Mesothelial cell of epicardium (in vitro differentiated cells): ENCODE measurements at regions not wholly inside any gene's neighbourhood (a gene's known extent, or its start where the extent isn't known, plus 50 kb on each side); places are given as distances from the start of the nearest gene placed in this dataset.

Source experiments
- DNase-seq, 2 experiments: peaks; one replicate each; pipeline ENCODE4 v3.0.0; 2021; ENCODE audit warnings: low spot score in 2 of 2; ENCODE audit not compliant: unreplicated experiment in 2 of 2
- H3K27ac Mint-ChIP-seq: 2 replicates; pipeline ENCODE4 v1.8.0; 2021; ENCODE audit warnings: mixed read lengths
- H3K27me3 Mint-ChIP-seq: 2 replicates; pipeline ENCODE4 v1.8.0; 2021; ENCODE audit warnings: low read depth, mixed read lengths
- H3K36me3 Mint-ChIP-seq: 2 replicates; pipeline ENCODE4 v1.8.0; 2021; ENCODE audit warnings: mixed read lengths
- H3K4me1 Mint-ChIP-seq: 2 replicates; pipeline ENCODE4 v1.8.0; 2021; ENCODE audit warnings: mixed read lengths
- H3K4me3 Mint-ChIP-seq: 2 replicates; pipeline ENCODE4 v1.8.0; 2021; ENCODE audit warnings: mild to moderate bottlenecking, moderate library complexity, mixed read lengths
- H3K9me3 Mint-ChIP-seq: 2 replicates; pipeline ENCODE4 v1.8.0; 2021; ENCODE audit warnings: mixed read lengths
- CTCF ChIP-seq: fragments of 200-600 bp; sonication (generic); IDR thresholded peaks from one replicate; pipeline ENCODE4 v1.5.0; 2021; ENCODE audit warnings: antibody characterized with exemption; ENCODE audit not compliant: unreplicated experiment

- no peak for TF ChIP-seq CTCF
- DNase-seq = no peak
- H3K9me3 Mint-ChIP-seq = no peaks in the 10 kb centered on the region
- no peaks in the 10 kb centered on the region for H3K27me3 Mint-ChIP-seq
- H3K4me1 Mint-ChIP-seq = peaks cover 34% of the 10 kb centered on the region
- H3K36me3 Mint-ChIP-seq = no peaks in the 10 kb centered on the region
- no peak overlapping the region for H3K27ac Mint-ChIP-seq
- no peak overlapping the region for H3K4me3 Mint-ChIP-seq
Measured at GRCh38 chr9:86859056-86859455, 88.2 kb downstream of the GAS1 start.

GRCh38 chr9:86858009-86858408, 89.3 kb downstream of the GAS1 start:
- no peak overlapping the region for H3K4me3 Mint-ChIP-seq
- H3K9me3 Mint-ChIP-seq = no peaks in the 10 kb centered on the region
- no peak for DNase-seq
- peaks cover 34% of the 10 kb centered on the region for H3K4me1 Mint-ChIP-seq
- no peak overlapping the region for H3K27ac Mint-ChIP-seq
- H3K36me3 Mint-ChIP-seq = no peaks in the 10 kb centered on the region
- TF ChIP-seq CTCF = no peak
- no peaks in the 10 kb centered on the region for H3K27me3 Mint-ChIP-seq

- H3K27me3 Mint-ChIP-seq = no peaks in the 10 kb centered on the region
- H3K27ac Mint-ChIP-seq = peak overlapping the region; percentile 39
- H3K36me3 Mint-ChIP-seq = peaks cover 4% of the 10 kb centered on the region
- peaks cover 14% of the 10 kb centered on the region for H3K9me3 Mint-ChIP-seq
- peaks cover 34% of the 10 kb centered on the region for H3K4me1 Mint-ChIP-seq
- TF ChIP-seq CTCF = no peak
- DNase-seq = no peak
- H3K4me3 Mint-ChIP-seq = no peak overlapping the region
Measured at GRCh38 chr9:86856259-86856658, 91.0 kb downstream of the GAS1 start.

GRCh38 chr9:86854898-86855523, 92.3 kb downstream of the GAS1 start:
- TF ChIP-seq CTCF = no peak
- Mint-ChIP-seq H3K4me1 (peaks cover 30% of the 10 kb centered on the region), H3K27ac (peak overlapping the region; percentile 22), H3K36me3 (peaks cover 7% of the 10 kb centered on the region), H3K4me3 (no peak overlapping the region), H3K9me3 (peaks cover 24% of the 10 kb centered on the region), H3K27me3 (no peaks in the 10 kb centered on the region)
- DNase-seq = peak in 1 of 2 experiments; percentile 49

GRCh38 chr9:86846656-86847055, 100.7 kb downstream of the GAS1 start:
- Mint-ChIP-seq H3K9me3 (peaks cover 19% of the 10 kb centered on the region), H3K36me3 (peaks cover 3% of the 10 kb centered on the region), H3K27me3 (no peaks in the 10 kb centered on the region), H3K4me1 (peaks cover 14% of the 10 kb centered on the region), H3K4me3 (no peak overlapping the region), H3K27ac (peak overlapping the region; percentile 44)
- TF ChIP-seq CTCF = no peak
- DNase-seq = no peak

GRCh38 chr9:86843206-86843605, 104.1 kb downstream of the GAS1 start:
- Mint-ChIP-seq H3K36me3 (no peaks in the 10 kb centered on the region), H3K27me3 (no peaks in the 10 kb centered on the region), H3K4me3 (no peak overlapping the region), H3K9me3 (no peaks in the 10 kb centered on the region), H3K27ac (peak overlapping the region; percentile 36), H3K4me1 (peaks cover 25% of the 10 kb centered on the region)
- peak in 1 of 2 experiments; percentile 44 for DNase-seq
- no peak for TF ChIP-seq CTCF
